Upper lobe of right lung (tissue), 1 donor: ENCODE measurements at regions not wholly inside any gene's neighbourhood (a gene's known extent, or its start where the extent isn't known, plus 50 kb on each side); places are given as distances from the start of the nearest gene placed in this dataset.

Experiments used
- ATAC-seq: fragments of 200-7000 bp; cut with Tn5 transposase; one replicate; pipeline ENCODE4 v1.9.1; 2020; ENCODE audit warnings: mild to moderate bottlenecking, moderate library complexity
- DNase-seq: peaks from one replicate; pipeline ENCODE4 v3.0.0-alpha.2; 2020
- H3K27ac ChIP-seq: fragments of 200-600 bp; one replicate; pipeline ENCODE4 v1.8.0; 2022
- H3K27me3 ChIP-seq: fragments of 200-600 bp; one replicate; pipeline ENCODE4 v1.8.0; 2022; ENCODE audit warnings: mild to moderate bottlenecking
- H3K36me3 ChIP-seq: fragments of 200-600 bp; one replicate; pipeline ENCODE4 v1.8.0; 2022
- H3K4me1 ChIP-seq: fragments of 200-600 bp; one replicate; pipeline ENCODE4 v1.8.0; 2022
- H3K4me3 ChIP-seq: fragments of 200-600 bp; one replicate; pipeline ENCODE4 v1.8.0; 2022; ENCODE audit warnings: mild to moderate bottlenecking
- H3K9me3 ChIP-seq: fragments of 200-600 bp; one replicate; pipeline ENCODE4 v1.8.0; 2022
- intact Hi-C: fragments of 100-400 bp; cut with DNase I; formaldehyde crosslinking; loops from one replicate; pipeline ENCODE4 v1.11.0; 2022
- TF ChIP-seq, protein P1 (sequence below): fragments of 200-600 bp; IDR thresholded peaks from one replicate; pipeline ENCODE4 v1.8.0; 2022; ENCODE audit warnings: antibody characterized with exemption
- donor health status: DM: no; HTN: yes; CAD: no; lungs with severe emphysema.

DNA sequence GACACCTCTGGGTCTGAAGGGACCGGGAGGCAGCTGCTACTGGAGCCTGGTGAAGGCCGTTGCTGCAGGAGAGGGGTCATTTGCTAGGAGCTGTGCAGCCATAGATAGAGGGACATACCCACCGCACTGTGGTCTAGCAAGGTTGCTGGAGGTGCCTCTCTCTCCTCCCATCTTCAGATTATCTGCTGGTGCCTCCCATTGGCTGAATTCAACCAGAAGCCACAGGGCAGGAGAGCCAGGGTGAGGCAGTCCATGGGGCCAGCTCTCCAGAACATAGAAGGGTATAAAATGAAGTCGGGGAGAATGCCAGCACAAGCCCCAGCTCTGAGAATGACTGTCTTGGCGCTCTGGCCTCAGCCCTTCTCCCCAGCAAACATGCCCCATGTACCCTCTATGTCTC lies 98.0 kb downstream of the VEGFA start:
- intact Hi-C loops: no loop called here
- no peak overlapping the region for H3K4me3 ChIP-seq
- no peaks in the 10 kb centered on the region for H3K9me3 ChIP-seq
- ATAC-seq: no peak
- H3K27me3 ChIP-seq: peaks cover 12% of the 10 kb centered on the region
- TF ChIP-seq, protein P1, sequence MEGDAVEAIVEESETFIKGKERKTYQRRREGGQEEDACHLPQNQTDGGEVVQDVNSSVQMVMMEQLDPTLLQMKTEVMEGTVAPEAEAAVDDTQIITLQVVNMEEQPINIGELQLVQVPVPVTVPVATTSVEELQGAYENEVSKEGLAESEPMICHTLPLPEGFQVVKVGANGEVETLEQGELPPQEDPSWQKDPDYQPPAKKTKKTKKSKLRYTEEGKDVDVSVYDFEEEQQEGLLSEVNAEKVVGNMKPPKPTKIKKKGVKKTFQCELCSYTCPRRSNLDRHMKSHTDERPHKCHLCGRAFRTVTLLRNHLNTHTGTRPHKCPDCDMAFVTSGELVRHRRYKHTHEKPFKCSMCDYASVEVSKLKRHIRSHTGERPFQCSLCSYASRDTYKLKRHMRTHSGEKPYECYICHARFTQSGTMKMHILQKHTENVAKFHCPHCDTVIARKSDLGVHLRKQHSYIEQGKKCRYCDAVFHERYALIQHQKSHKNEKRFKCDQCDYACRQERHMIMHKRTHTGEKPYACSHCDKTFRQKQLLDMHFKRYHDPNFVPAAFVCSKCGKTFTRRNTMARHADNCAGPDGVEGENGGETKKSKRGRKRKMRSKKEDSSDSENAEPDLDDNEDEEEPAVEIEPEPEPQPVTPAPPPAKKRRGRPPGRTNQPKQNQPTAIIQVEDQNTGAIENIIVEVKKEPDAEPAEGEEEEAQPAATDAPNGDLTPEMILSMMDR: no peak
- no peaks in the 10 kb centered on the region for H3K36me3 ChIP-seq
- DNase-seq: peak; percentile 36
- no peak overlapping the region for H3K27ac ChIP-seq
- peaks cover 6% of the 10 kb centered on the region for H3K4me1 ChIP-seq

- peak; percentile 30 for DNase-seq
- intact Hi-C loops: no loop called here
Measured at GRCh38 chr6:43867246-43867645, 97.2 kb downstream of the VEGFA start.

DNA sequence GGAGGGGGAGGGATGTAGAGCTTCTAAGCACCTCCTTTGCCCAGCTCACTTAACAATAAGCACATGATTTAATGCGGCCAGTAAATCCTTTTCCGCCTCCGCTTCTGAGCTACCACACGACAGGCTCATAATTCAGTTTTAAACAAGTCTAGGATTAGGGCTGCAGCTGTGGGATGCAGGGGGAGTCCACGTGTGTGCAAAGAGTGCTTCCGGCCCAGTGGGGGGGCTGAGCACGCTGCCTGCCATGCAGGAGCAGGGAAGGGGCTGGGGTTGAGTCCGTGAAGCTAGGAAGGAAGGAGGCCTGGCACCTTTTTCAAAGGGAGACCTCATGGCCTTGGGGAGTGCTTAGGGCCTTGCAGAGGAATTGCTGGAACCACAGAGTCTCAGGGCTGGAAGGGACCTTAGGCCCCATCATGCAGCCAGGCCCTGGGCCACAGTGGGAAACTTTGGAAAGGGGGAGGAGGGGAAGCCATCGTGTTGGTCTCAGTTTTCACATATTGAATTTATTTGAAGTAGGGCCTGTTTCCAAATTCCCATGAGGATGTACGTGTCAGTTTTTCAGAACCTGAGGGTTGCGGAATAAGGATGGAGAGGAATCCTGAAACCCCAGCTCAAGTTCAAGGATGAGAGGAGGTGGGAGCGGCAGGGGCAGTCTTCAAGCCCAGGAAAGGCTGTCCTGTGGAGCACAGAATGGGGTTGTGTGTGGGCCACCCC lies 96.1 kb downstream of the VEGFA start:
- no peak overlapping the region for H3K4me3 ChIP-seq
- DNase-seq (peak; percentile 31), ATAC-seq (no peak)
- peaks cover 12% of the 10 kb centered on the region for H3K27me3 ChIP-seq
- H3K9me3 ChIP-seq: no peaks in the 10 kb centered on the region
- H3K27ac ChIP-seq: no peak overlapping the region
- no peaks in the 10 kb centered on the region for H3K36me3 ChIP-seq
- TF ChIP-seq, protein P1: no peak
- intact Hi-C loops: no loop called here
- no peaks in the 10 kb centered on the region for H3K4me1 ChIP-seq

More at GRCh38 chr6:43867246-43867645, 97.2 kb downstream of the VEGFA start:
- Histone ChIP-seq H3K4me3 (no peak overlapping the region), H3K9me3 (no peaks in the 10 kb centered on the region), H3K27ac (no peak overlapping the region), H3K4me1 (peaks cover 6% of the 10 kb centered on the region), H3K27me3 (peaks cover 12% of the 10 kb centered on the region), H3K36me3 (no peaks in the 10 kb centered on the region)
- TF ChIP-seq, protein P1: no peak
- ATAC-seq: no peak

DNA sequence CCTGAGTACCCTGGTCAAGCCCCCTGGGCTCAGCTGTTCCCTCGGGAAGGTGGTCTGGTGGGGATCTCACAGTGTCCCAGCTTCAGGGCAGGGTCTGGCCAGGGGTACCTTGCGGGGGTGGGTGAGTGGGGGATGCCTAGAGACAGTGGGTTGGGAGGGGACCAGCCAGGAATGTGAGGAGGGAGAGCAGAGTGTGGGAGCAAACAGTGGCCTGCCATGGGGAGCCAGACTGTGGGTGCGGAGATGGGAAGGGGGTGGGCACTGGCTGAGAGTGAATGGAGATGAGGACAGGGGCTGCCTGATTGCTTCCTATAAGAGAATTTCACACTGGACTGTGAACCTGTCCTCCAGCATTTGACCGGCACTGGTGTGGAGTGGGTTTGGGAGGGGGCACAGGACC lies 95.1 kb downstream of the VEGFA start:
- Histone ChIP-seq H3K4me1 (no peaks in the 10 kb centered on the region), H3K4me3 (no peak overlapping the region), H3K9me3 (no peaks in the 10 kb centered on the region), H3K27ac (no peak overlapping the region), H3K36me3 (no peaks in the 10 kb centered on the region), H3K27me3 (peaks cover 12% of the 10 kb centered on the region)
- intact Hi-C loops: no loop called here
- peak; percentile 41 for DNase-seq
- TF ChIP-seq, protein P1: no peak
- ATAC-seq: no peak

DNA sequence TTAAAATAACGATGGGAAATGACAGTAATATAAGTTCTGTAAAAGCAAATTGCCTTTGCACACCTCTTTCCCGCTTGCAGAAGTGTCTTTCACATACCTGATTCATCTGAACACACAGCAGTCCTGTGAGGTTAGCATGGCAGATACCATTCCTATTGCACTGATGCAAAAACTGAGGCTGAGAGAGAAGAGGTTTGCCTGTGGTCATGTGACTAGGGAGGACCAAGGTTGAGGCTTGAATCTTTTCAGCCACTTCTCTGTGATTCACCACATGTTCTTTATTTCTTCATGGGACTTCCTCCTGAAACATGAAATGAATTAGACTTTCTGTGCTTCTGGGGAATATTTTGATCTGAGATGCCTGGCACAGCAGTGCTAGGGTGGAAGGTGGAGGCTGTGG lies 92.9 kb downstream of the VEGFA start:
- H3K27ac ChIP-seq: no peak overlapping the region
- TF ChIP-seq, protein P1: no peak
- H3K36me3 ChIP-seq: no peaks in the 10 kb centered on the region
- H3K4me1 ChIP-seq: no peaks in the 10 kb centered on the region
- intact Hi-C loops: no loop called here
- H3K4me3 ChIP-seq: no peak overlapping the region
- no peaks in the 10 kb centered on the region for H3K9me3 ChIP-seq
- peaks cover 12% of the 10 kb centered on the region for H3K27me3 ChIP-seq
- no peak for DNase-seq
- ATAC-seq: no peak
